ENCODE measurements at regions not wholly inside any gene's neighbourhood (a gene's known extent, or its start where the extent isn't known, plus 50 kb on each side); places are given as distances from the start of the nearest gene placed in this dataset.
"Not testable (repeated sequence)": the region's sequence is repeated elsewhere in the genome, so short reads cannot be mapped to it uniquely, and the experiment has no call there.

DNA sequence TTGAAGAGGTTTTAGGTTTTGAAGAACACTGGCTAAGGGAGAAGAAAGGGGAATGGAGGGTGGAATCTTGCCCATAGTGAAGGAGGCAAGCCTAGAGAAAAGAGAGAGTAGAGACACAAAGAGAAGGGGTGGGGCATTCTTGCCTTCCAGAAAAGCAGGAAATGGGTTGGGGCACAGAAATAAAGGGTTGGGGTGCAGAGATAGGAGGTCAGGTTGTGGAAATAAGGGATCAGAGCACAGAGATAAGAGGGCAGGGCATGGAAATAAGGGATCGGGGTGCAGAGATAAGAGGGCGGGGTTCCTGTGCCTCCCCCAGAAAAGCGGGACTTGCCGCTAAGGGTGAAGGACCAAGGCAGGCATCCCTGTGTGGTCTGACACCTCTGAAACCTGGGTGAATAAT lies 69.9 kb downstream of the ALG1L2 start:
- DNase-seq (ENCODE audit: low spot score): not testable (repeated sequence)

DNA sequence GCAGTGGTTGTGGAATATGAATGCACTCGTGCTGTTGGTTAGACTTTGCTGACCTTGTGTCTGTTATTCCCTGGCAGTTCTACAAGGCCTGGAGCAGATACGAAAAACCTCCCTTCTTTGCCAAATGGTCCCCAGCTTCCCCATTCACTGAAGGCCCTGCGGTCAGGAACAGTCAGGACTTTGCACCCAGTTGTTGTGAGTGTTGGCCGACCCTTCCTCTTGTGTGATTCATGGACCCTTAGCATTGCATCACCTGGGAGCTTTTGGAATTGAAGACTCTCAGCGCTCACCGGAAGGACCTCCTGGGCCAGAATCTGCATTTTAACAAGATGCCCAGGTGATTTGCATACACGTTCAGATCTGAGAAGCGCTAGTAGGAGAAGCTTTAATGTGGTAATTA lies 71.6 kb downstream of the ALG1L2 start:
- DNase-seq (ENCODE audit: low spot score): not testable (repeated sequence)

- not testable (repeated sequence) for DNase-seq (ENCODE audit: low spot score)
Observed at GRCh38 chr3:130155464-130155863, 73.8 kb downstream of the ALG1L2 start.

DNA sequence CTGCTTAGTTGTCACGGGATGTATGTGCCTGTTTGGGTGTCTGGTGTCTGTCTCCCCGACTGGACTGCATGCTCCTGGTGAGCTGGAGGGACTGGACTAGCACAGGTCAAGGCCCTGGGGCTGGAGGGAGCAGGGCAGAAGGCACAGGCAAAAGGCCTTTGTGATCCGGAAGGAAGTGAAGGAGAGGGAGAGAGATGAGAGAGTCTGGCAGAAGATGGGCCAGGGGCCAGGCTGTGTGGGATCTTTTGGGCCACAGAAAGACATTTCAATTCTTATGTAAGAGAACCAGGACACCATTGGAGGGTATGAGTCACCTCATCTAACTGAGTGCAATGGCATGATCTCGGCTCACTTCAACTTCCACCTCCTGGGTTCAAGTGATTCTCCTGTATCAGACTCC lies 85.2 kb downstream of the ALG1L2 start:
- DNase-seq (ENCODE audit: low spot score): not testable (repeated sequence)

GRCh38 chr3:130175195-130175594 lies 93.6 kb downstream of the ALG1L2 start:
- DNase-seq (ENCODE audit: low spot score): not testable (repeated sequence)

DNA sequence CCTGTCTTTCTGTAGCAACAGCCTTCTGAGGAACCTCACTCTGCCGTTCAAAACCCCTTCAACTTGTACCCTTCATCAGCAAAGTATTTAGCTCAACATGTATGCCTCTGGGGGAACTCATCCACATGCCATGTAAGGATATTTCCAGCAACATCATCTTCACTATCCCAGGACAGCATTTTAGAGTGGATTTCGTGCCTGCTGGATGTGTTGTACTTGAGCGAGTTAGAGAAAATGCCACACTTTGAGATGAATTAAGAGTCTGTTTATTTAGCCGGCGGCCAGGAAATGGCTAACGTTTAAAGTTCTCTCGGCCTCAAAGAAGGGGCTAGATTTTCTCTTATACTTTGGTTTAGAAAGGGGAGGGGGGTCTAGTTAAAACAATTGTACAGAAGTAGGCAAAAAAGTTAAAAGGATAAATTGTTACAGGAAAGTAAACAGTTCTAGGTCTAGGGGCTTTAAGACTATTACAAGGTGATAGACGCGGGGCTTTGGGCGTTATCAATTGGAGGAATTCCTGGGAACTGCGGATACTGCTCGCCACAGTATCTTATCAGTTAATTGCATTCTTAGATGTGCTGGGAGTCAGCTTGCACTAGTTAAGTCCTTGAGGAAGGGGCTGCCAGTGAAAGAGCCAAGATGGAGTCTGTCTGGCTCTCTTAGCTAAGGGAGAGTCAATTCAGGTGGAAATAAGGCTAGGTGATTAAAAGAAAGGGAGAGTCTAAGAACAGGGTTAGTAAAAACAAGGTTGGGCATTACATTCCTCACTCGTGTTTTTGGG lies 95.0 kb downstream of the ALG1L2 start:
- not testable (repeated sequence) for DNase-seq (ENCODE audit: low spot score)

GRCh38 chr3:130178835-130179234 lies 97.2 kb downstream of the ALG1L2 start:
- DNase-seq (ENCODE audit: low spot score): not testable (repeated sequence)

DNA sequence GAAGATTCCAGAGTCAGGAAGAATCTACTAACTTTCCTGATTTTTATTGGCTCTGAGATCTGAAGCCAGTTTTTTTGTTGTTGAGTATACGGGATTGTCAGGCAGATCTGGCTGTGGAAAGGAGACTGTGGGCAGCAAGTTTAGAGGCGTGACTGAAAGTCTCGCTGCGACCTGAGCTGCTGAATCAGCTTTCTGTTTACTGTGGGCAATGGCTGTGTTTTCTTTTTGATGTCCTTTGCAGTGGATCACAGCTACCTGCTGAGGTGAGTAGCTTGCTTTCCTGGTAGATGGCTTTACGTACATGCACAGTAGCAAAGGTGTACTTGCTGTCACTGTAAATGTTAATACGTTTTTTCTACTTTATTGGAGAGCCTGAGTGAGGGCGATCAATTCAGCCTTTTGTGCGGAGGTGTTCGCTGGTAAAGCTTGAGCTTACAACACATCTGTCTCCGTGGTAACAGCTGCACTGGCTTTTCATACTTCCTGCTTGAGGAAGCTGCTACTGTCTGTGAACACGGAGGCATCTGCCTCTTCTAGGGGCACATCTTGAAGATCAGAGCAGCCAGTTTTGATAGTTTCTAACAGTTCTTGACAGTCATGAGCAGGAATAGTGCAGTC lies 97.8 kb downstream of the ALG1L2 start:
- DNase-seq (ENCODE audit: low spot score): not testable (repeated sequence)

- DNase-seq (ENCODE audit: low spot score): not testable (repeated sequence)
Observed at GRCh38 chr3:130182475-130182874, 100.8 kb downstream of the ALG1L2 start.

- not testable (repeated sequence) for DNase-seq (ENCODE audit: low spot score)
Observed at GRCh38 chr3:130183689-130184088, 102.1 kb downstream of the ALG1L2 start.

- DNase-seq (ENCODE audit: low spot score): not testable (repeated sequence)
Observed at GRCh38 chr3:130184152-130185024, 102.8 kb downstream of the ALG1L2 start.

- not testable (repeated sequence) for DNase-seq (ENCODE audit: low spot score)
Observed at GRCh38 chr3:130201272-130201671, 119.6 kb downstream of the ALG1L2 start.

DNA sequence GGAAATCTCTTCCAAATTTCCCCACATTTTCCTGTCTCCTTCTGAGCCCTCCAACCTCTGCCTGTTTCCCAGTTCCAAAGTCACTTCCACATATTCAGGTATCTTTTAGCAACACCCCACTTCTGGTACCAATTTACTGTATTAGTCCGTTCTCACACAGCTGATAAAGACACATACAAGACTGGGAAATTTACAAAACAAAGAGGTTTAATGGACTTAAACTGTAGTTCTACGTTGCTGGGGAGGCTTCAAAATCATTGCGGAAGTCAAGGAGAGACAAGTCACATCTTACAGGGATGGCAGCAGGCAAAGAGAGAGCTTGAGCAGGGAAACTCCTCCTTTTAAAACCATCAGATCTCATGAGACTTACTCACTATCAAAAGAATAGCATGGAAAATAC lies 122.0 kb downstream of the ALG1L2 start:
- DNase-seq (ENCODE audit: low spot score): not testable (repeated sequence)

DNA sequence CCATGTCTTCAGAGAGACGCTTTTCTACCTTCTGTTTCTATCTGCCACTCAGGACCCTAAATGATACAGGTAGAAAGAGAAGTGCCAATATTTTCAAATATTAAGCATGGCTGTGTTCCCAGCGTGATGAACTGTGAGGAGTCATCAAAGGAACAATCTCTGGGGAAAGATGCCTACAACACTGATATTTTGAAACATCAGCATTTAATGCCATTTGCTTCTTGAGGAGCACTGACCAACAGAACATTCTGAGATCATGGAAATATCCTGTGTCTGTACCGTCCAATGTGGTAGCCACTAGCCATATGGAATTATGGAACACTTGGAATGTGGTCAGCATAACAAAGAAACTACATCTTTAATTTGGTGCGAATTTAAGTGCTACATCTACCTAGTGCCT lies 117.9 kb upstream of the COL6A5 start:
- DNase-seq (ENCODE audit: low spot score): no peak

GRCh38 chr3:130242850-130243569 lies 102.5 kb upstream of the COL6A5 start:
- peak; percentile 40 for DNase-seq (ENCODE audit: low spot score)

DNA sequence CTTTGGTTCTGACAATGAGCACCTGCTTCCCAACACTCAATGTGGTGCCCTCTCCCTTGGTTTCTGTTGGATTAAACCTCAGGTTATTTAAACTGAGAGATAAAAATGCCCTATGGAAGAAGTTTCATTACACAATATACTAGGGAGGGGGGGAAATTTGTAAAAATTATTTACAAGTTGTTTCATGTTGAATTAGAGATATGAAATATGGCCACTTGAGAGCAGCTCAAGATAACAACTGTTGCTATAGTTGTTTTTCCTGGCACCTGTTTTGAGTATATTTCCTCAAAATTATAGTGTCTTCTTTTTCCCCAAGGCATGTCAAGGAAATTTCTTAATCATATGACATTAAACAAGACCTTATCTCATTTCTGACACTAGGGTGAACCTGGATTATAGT lies 101.7 kb upstream of the COL6A5 start:
- no peak for DNase-seq (ENCODE audit: low spot score)

DNA sequence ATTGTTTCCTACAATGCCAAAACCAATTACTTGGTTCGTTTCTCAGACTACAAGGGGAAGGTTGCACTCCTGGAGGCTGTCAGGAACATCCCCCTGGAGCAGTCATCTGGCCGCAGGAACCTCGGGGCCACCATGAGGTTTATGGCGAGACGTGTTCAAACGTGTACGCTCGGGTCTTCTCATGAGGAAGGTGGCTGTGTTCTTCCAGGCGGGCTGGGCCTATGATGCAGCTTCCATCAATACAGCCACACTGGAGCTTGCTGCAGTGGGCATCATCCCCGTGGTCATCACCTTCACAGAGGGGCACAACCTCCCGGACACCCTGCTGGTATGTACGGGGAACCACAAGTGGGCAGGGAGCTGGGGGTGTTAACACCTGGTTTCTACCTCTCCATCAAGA lies 94.5 kb upstream of the COL6A5 start:
- DNase-seq (ENCODE audit: low spot score): no peak

GRCh38 chr3:130255442-130255841 lies 90.0 kb upstream of the COL6A5 start:
- DNase-seq (ENCODE audit: low spot score): no peak

DNA sequence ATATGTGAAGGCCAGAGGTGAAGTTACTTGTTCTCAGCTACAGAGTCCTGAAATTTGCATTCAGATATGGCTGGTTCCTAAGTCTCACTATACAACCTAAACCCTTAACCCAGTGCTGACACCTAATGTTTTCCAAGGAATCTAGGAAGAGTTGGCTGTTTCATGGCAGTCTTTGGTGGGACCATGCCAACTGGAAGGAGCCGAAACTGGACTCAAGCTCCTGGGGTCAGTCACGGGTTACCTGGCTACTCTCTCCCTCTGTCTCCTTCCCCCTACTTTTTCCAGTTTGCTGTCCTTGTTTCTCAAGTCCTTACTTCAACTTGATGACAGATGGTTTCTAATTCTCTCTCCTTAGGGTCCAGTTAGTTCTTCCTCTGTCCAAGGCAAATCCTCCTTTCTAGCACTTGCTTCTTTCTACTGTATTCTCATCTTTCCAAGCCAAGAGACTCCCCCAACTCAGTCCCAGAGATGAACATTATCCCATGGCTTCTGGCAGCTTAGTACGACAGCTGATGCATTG lies 88.6 kb upstream of the COL6A5 start:
- DNase-seq (ENCODE audit: low spot score): no peak

DNA sequence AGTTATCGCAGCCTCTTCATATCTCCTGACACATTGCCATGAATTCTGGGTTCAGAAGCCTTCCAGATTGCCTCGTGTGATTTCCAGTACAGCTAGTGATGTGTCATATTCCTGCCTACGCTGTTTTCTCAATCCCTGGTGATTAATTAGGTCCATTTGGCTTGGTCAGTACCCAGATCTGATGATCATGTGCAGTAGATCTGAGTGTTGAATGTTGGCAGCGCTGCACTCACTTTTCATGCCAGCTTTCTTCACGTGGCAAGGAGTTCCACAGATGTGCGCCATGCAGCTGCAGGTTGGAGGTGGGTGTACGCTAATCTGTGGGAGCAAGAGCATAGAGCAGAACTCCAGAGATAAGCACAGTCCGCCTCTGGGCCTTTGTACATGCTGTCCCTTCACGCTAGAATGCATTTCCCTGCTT lies 86.9 kb upstream of the COL6A5 start:
- DNase-seq (ENCODE audit: low spot score): no peak

DNA sequence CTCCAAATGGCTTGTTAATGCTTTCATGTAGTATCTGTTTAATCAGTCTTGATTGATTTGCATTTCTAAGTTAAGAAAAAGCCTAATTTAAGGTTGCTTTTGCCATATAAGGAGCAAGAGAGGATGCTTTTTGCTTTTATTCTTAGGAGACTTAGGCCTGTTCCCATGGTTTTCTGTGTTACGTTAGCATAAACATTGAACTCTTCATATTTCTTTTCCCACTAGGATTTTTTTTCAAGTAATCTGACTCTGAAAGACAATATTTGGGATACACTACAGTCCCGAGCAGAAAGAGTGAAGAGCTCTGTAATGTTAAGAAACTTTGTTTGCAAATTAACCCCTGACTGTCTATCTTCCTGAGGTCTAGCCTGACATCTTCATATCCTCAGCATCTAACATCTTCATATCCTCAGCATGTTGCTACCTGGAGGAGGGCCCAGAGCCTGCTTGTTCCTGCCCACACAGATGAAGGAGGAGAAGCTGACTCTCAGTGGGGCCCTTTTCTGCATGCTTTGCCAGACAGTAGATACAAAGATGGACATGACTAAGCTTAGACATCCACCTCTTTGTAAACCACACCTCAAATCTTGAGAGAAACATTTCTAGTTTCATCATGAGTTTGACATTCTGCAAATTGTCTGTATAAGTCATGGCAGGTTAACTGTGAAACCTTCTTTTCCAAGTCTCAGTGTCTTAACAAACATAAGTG lies 86.2 kb upstream of the COL6A5 start:
- no peak for DNase-seq (ENCODE audit: low spot score)

Data from D341Med (cell line).